ENCODE measurements at regions not wholly inside any gene's neighbourhood (a gene's known extent, or its start where the extent isn't known, plus 50 kb on each side); places are given as distances from the start of the nearest gene placed in this dataset.

- no peak for DNase-seq (ENCODE audit: low read depth)
- in situ Hi-C loops (cut with HindIII; ENCODE audit: low sequenced_read_pairs) = loop anchor here (5.0 kb wide), 1 partner anchor 87 kb away; no protein-coding TSS in a partner anchor
- no peak for TF ChIP-seq CTCF (IDR thresholded peaks at IDR 0.05; ENCODE audit: low read depth, low read length, missing control alignments)
- H3K4me3 ChIP-seq (ENCODE audit: low read depth, low read length) = no peak overlapping the region
Observed at GRCh38 chr6:74939721-74940620, 265.9 kb downstream of the COL12A1 start.

GRCh38 chr6:74939151-74939708 is 266.6 kb downstream of the COL12A1 start:
- DNase-seq (ENCODE audit: low read depth) = no peak
- no peak for TF ChIP-seq CTCF (IDR thresholded peaks at IDR 0.05; ENCODE audit: low read depth, low read length, missing control alignments)
- in situ Hi-C loops (cut with HindIII; ENCODE audit: low sequenced_read_pairs) = no loop called here
- no peak overlapping the region for H3K4me3 ChIP-seq (ENCODE audit: low read depth, low read length)

GRCh38 chr6:74937936-74938335 is 267.9 kb downstream of the COL12A1 start:
- in situ Hi-C loops (cut with HindIII; ENCODE audit: low sequenced_read_pairs) = no loop called here
- TF ChIP-seq CTCF (IDR thresholded peaks at IDR 0.05; ENCODE audit: low read depth, low read length, missing control alignments) = no peak
- no peak overlapping the region for H3K4me3 ChIP-seq (ENCODE audit: low read depth, low read length)
- DNase-seq (ENCODE audit: low read depth) = no peak

GRCh38 chr6:74936886-74937285 is 269.0 kb downstream of the COL12A1 start:
- in situ Hi-C loops (cut with HindIII; ENCODE audit: low sequenced_read_pairs) = no loop called here
- H3K4me3 ChIP-seq (ENCODE audit: low read depth, low read length) = no peak overlapping the region
- no peak for DNase-seq (ENCODE audit: low read depth)
- no peak for TF ChIP-seq CTCF (IDR thresholded peaks at IDR 0.05; ENCODE audit: low read depth, low read length, missing control alignments)

- DNase-seq (ENCODE audit: low read depth) = no peak
- in situ Hi-C loops (cut with HindIII; ENCODE audit: low sequenced_read_pairs) = no loop called here
- H3K4me3 ChIP-seq (ENCODE audit: low read depth, low read length) = no peak overlapping the region
- no peak for TF ChIP-seq CTCF (IDR thresholded peaks at IDR 0.05; ENCODE audit: low read depth, low read length, missing control alignments)
Observed at GRCh38 chr6:74932232-74932888, 273.5 kb downstream of the COL12A1 start.

- in situ Hi-C loops (cut with HindIII; ENCODE audit: low sequenced_read_pairs) = no loop called here
- DNase-seq (ENCODE audit: low read depth) = peak; percentile 76
- TF ChIP-seq CTCF (IDR thresholded peaks at IDR 0.05; ENCODE audit: low read depth, low read length, missing control alignments) = no peak
Observed at GRCh38 chr6:74931558-74931957, 274.3 kb downstream of the COL12A1 start.

More at GRCh38 chr6:74931558-74931957, 274.3 kb downstream of the COL12A1 start:
- H3K4me3 ChIP-seq (ENCODE audit: low read depth, low read length) = no peak overlapping the region
